IMR-90 (cell line): ENCODE measurements at regions not wholly inside any gene's neighbourhood (a gene's known extent, or its start where the extent isn't known, plus 50 kb on each side); places are given as distances from the start of the nearest gene placed in this dataset.

ENCODE experiments used
- ATAC-seq: fragments of 200-7000 bp; cut with Tn5 transposase; 2 replicates; pipeline ENCODE4 v1.9.1; 2020; ENCODE audit warnings: low read depth, mild to moderate bottlenecking, moderate library complexity
- BruUV-seq: library from RNA; stranded (reverse); fragments of 400-500 nt; replicated peaks from 2 replicates; lab custom pipeline; 2021; lab: Mats Ljungman, UMichigan
- CTCF ChIA-PET: fragments of 300-600 bp; formaldehyde crosslinking; extraction: SDS; loops from one replicate; lab custom pipeline; 2021; ENCODE audit warnings: antibody characterized with exemption; lab: Yijun Ruan, JAX
- POLR2A ChIA-PET: fragments of 300-600 bp; sonication (Branson Sonifier 250); formaldehyde crosslinking; loops from one replicate; lab custom pipeline; 2022; ENCODE audit warnings: antibody characterized with exemption; ENCODE audit not compliant: unreplicated experiment; lab: Charles Lee
- DNase-seq: peaks from one replicate; pipeline ENCODE4 v3.0.0; 2013
- H2AFZ ChIP-seq: replicated peaks from 2 replicates; pipeline ENCODE3; 2013; ENCODE audit warnings: low read length, mild to moderate bottlenecking; ENCODE audit not compliant: poor library complexity
- H2AK5ac ChIP-seq: 2 replicates; pipeline ENCODE4 v1.6.1; 2013; ENCODE audit warnings: low read depth, low read length, inconsistent platforms
- H2AK9ac ChIP-seq: replicated peaks from 2 replicates; pipeline ENCODE3; 2013; ENCODE audit warnings: mild to moderate bottlenecking, low read depth, low read length, moderate library complexity; ENCODE audit not compliant: poor library complexity
- H2BK120ac ChIP-seq: 2 replicates; pipeline ENCODE4 v1.6.1; 2013; ENCODE audit warnings: low read depth, low read length, inconsistent platforms
- H2BK15ac ChIP-seq: 3 replicates; pipeline ENCODE4 v1.6.1; 2013; ENCODE audit warnings: low read depth, low read length, inconsistent platforms
- H2BK20ac ChIP-seq: 2 replicates; pipeline ENCODE4 v1.6.1; 2013; ENCODE audit warnings: low read depth, mild to moderate bottlenecking, inconsistent platforms, low read length, moderate library complexity
- H2BK5ac ChIP-seq: 2 replicates; pipeline ENCODE4 v1.6.1; 2013; ENCODE audit warnings: mild to moderate bottlenecking, low read depth, low read length, inconsistent platforms; ENCODE audit not compliant: poor library complexity, severe bottlenecking
- H3K14ac ChIP-seq: replicated peaks from 2 replicates; pipeline ENCODE4 v1.6.1; 2013; ENCODE audit warnings: low read depth, low read length, inconsistent platforms
- H3K18ac ChIP-seq: 2 replicates; pipeline ENCODE4 v1.6.1; 2013; ENCODE audit warnings: low read depth, low read length, control low read depth
- H3K23ac ChIP-seq: 2 replicates; pipeline ENCODE4 v1.6.1; 2013; ENCODE audit warnings: low read depth, low read length, inconsistent platforms
- H3K27ac ChIP-seq: 2 replicates; pipeline ENCODE4 v1.5.1; 2013; ENCODE audit warnings: mild to moderate bottlenecking, control low read depth, low read length; ENCODE audit not compliant: insufficient read depth
- H3K27me3 ChIP-seq: 2 replicates; pipeline ENCODE4 v1.6.1; 2013; ENCODE audit warnings: low read length; ENCODE audit not compliant: control insufficient read depth, insufficient read depth
- H3K36me3 ChIP-seq: 2 replicates; pipeline ENCODE4 v1.6.1; 2013; ENCODE audit warnings: low read length, mixed read lengths; ENCODE audit not compliant: control insufficient read depth, insufficient read depth
- H3K4ac ChIP-seq: 2 replicates; pipeline ENCODE4 v1.6.1; 2013; ENCODE audit warnings: low read depth, low read length, inconsistent platforms
- H3K4me1 ChIP-seq: 2 replicates; pipeline ENCODE4 v1.6.1; 2013; ENCODE audit warnings: low read length, mixed read lengths; ENCODE audit not compliant: control insufficient read depth, insufficient read depth
- H3K4me2 ChIP-seq: 2 replicates; pipeline ENCODE4 v1.6.1; 2013; ENCODE audit warnings: low read depth, mild to moderate bottlenecking, control low read depth, low read length, moderate library complexity
- H3K4me3 ChIP-seq: 2 replicates; pipeline ENCODE4 v1.5.1; 2013; ENCODE audit warnings: low read depth, mild to moderate bottlenecking, control low read depth, low read length, moderate library complexity; ENCODE audit not compliant: insufficient read depth
- H3K56ac ChIP-seq: 2 replicates; pipeline ENCODE4 v1.6.1; 2013; ENCODE audit warnings: low read length, inconsistent platforms; ENCODE audit not compliant: insufficient read depth; ENCODE audit errors: extremely low read depth
- H3K79me1 ChIP-seq, 2 experiments: 2 replicates each; pipeline ENCODE4 v1.6.1; 2013; ENCODE audit warnings: low read length in 2 of 2, inconsistent platforms in 1 of 2, low read depth in 1 of 2
- H3K9ac ChIP-seq: 2 replicates; pipeline ENCODE4 v1.6.1; 2013; ENCODE audit warnings: low read depth, low read length, control low read depth
- H3K9me1 ChIP-seq: 2 replicates; pipeline ENCODE4 v1.6.1; 2013; ENCODE audit warnings: low read length, inconsistent platforms; ENCODE audit not compliant: insufficient read depth
- H3K9me3 ChIP-seq: 2 replicates; pipeline ENCODE4 v1.6.1; 2013; ENCODE audit warnings: low read length; ENCODE audit not compliant: control insufficient read depth, insufficient read depth
- H4K20me1 ChIP-seq: 2 replicates; pipeline ENCODE4 v1.6.1; 2013; ENCODE audit warnings: low read length, inconsistent platforms; ENCODE audit not compliant: insufficient read depth
- H4K5ac ChIP-seq: 2 replicates; pipeline ENCODE4 v1.6.1; 2013; ENCODE audit warnings: mild to moderate bottlenecking, low read depth, low read length, control low read depth
- H4K8ac ChIP-seq, 2 experiments: 2 replicates each; pipeline ENCODE4 v1.6.1; 2013; ENCODE audit warnings: low read depth in 2 of 2, low read length in 2 of 2, control low read depth in 1 of 2, inconsistent platforms in 1 of 2
- H4K91ac ChIP-seq: 2 replicates; pipeline ENCODE4 v1.6.1; 2013; ENCODE audit warnings: low read depth, low read length, inconsistent platforms; ENCODE audit not compliant: insufficient read depth
- MAFK ChIP-seq: IDR thresholded peaks from 2 replicates; pipeline ENCODE4 v1.6.1; 2012; ENCODE audit warnings: low read depth, low read length, improper control_type of control experiment
- dilution Hi-C: fragments of 300-500 bp; cut with HindIII; formaldehyde crosslinking; loops from one replicate; pipeline ENCODE4 v1.14.3; 2018; ENCODE audit warnings: low sequenced_read_pairs; ENCODE audit not compliant: unreplicated experiment
- in situ Hi-C: fragments of 300-500 bp; cut with MboI; formaldehyde crosslinking; loops from 3 replicates; pipeline ENCODE4 v1.14.3; 2019; ENCODE audit warnings: low sequenced_read_pairs, inconsistent platforms, mixed read lengths
- intact Hi-C: fragments of 100-400 bp; cut with micrococcal nuclease; formaldehyde crosslinking; loops from 2 replicates; pipeline ENCODE4 v1.10.0; 2022

DNA sequence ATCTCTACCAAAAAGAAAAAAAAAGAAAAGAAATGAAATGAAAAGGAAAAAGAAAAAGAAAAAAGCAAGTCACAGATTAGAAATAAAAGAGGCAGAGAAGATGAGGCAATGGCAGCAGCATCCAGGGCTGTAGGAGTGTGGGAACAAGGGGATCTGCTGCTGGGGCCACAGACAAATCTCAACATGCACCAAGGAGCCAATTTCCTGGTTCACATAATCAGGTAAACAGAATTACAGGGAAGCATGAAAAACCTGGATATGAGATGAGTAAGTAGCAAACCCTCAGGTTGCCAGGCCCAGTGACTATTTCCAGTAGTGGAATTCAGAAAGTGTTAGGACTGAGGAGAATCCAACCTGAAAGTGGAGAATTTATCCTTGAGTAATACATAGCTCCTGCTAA, 77.4 kb upstream of the ARHGAP28 start:
- Histone ChIP-seq H2AK9ac (no peak overlapping the region), H3K27ac (no peak overlapping the region), H3K4me1 (peaks cover 5% of the 10 kb centered on the region; the same call in 1 of the 2 replicates), H3K18ac (no peak overlapping the region), H4K8ac (no peak overlapping the region), H2AFZ (no peak overlapping the region), H3K79me1 (no peaks in the 10 kb centered on the region), H2BK15ac (no peak overlapping the region), H4K20me1 (no peaks in the 10 kb centered on the region), H4K91ac (no peak overlapping the region), H3K36me3 (no peaks in the 10 kb centered on the region), H2BK120ac (no peak overlapping the region), H3K4me2 (no peak overlapping the region), H3K9me3 (no peaks in the 10 kb centered on the region), H4K5ac (no peak overlapping the region), H3K14ac (no peak overlapping the region), H2AK5ac (no peak overlapping the region), H3K9me1 (peaks cover 3% of the 10 kb centered on the region; the same call in 1 of the 2 replicates), H3K23ac (no peak overlapping the region), H3K4me3 (no peak overlapping the region), H2BK20ac (no peak overlapping the region), H3K56ac (no peak overlapping the region), H3K9ac (no peak overlapping the region), H3K27me3 (peaks cover 2% of the 10 kb centered on the region; the same call in 1 of the 2 replicates), H2BK5ac (no peak overlapping the region), H3K4ac (no peak overlapping the region)
- ChIA-PET CTCF (interaction anchor here (0.6 kb wide), 1 partner anchor 109 kb away, joined by 3 read pairs; no protein-coding TSS in a partner anchor), POLR2A (no interaction called here)
- ATAC-seq (no peak), DNase-seq (no peak)
- in situ Hi-C loops = no loop called here
- BruUV-seq = no TSS peak
- intact Hi-C loops = no loop called here
- dilution Hi-C loops = no loop called here
- TF ChIP-seq MAFK = no peak
